ENCODE measurements at regions not wholly inside any gene's neighbourhood (a gene's known extent, or its start where the extent isn't known, plus 50 kb on each side); places are given as distances from the start of the nearest gene placed in this dataset.

DNA sequence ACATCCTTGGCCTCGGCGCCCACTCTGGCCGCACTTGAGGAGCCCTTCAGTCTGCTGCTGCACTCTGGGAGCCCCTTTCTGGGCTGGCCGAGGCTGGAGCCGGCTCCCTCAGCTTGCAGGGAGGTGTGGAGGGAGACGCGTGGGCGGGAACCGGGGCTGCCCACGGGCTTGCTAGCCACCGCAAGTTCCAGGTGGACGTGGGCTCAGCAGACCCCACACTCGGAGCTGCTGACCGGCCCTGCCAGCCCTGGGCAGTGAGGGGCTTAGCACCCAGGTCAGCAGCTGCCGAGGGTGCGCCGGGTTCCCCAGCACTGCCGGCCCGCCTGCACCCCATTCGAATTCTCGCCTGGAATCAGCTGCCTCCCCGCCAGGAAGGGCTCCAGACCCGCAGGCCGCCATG lies 1892.3 kb upstream of the PCDH7 start (continued):
- TF ChIP-seq, protein P1, sequence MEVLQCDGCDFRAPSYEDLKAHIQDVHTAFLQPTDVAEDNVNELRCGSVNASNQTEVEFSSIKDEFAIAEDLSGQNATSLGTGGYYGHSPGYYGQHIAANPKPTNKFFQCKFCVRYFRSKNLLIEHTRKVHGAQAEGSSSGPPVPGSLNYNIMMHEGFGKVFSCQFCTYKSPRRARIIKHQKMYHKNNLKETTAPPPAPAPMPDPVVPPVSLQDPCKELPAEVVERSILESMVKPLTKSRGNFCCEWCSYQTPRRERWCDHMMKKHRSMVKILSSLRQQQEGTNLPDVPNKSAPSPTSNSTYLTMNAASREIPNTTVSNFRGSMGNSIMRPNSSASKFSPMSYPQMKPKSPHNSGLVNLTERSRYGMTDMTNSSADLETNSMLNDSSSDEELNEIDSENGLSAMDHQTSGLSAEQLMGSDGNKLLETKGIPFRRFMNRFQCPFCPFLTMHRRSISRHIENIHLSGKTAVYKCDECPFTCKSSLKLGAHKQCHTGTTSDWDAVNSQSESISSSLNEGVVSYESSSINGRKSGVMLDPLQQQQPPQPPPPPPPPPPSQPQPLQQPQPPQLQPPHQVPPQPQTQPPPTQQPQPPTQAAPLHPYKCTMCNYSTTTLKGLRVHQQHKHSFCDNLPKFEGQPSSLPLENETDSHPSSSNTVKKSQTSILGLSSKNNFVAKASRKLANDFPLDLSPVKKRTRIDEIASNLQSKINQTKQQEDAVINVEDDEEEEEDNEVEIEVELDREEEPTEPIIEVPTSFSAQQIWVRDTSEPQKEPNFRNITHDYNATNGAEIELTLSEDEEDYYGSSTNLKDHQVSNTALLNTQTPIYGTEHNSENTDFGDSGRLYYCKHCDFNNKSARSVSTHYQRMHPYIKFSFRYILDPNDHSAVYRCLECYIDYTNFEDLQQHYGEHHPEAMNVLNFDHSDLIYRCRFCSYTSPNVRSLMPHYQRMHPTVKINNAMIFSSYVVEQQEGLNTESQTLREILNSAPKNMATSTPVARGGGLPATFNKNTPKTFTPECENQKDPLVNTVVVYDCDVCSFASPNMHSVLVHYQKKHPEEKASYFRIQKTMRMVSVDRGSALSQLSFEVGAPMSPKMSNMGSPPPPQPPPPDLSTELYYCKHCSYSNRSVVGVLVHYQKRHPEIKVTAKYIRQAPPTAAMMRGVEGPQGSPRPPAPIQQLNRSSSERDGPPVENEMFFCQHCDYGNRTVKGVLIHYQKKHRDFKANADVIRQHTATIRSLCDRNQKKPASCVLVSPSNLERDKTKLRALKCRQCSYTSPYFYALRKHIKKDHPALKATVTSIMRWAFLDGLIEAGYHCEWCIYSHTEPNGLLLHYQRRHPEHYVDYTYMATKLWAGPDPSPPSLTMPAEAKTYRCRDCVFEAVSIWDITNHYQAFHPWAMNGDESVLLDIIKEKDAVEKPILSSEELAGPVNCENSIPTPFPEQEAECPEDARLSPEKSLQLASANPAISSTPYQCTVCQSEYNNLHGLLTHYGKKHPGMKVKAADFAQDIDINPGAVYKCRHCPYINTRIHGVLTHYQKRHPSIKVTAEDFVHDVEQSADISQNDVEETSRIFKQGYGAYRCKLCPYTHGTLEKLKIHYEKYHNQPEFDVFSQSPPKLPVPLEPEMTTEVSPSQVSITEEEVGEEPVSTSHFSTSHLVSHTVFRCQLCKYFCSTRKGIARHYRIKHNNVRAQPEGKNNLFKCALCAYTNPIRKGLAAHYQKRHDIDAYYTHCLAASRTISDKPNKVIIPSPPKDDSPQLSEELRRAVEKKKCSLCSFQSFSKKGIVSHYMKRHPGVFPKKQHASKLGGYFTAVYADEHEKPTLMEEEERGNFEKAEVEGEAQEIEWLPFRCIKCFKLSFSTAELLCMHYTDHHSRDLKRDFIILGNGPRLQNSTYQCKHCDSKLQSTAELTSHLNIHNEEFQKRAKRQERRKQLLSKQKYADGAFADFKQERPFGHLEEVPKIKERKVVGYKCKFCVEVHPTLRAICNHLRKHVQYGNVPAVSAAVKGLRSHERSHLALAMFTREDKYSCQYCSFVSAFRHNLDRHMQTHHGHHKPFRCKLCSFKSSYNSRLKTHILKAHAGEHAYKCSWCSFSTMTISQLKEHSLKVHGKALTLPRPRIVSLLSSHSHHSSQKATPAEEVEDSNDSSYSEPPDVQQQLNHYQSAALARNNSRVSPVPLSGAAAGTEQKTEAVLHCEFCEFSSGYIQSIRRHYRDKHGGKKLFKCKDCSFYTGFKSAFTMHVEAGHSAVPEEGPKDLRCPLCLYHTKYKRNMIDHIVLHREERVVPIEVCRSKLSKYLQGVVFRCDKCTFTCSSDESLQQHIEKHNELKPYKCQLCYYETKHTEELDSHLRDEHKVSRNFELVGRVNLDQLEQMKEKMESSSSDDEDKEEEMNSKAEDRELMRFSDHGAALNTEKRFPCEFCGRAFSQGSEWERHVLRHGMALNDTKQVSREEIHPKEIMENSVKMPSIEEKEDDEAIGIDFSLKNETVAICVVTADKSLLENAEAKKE (CRISPR knock-in tag; IDR thresholded peaks at IDR 0.05): no peak

- TF ChIP-seq ZNF114 (CRISPR knock-in tag; IDR thresholded peaks at IDR 0.05): no peak
- no peak for TF ChIP-seq ETS1 (IDR thresholded peaks at IDR 0.05)
- no peak for TF ChIP-seq STAT1 (IDR thresholded peaks at IDR 0.05; ENCODE audit: unreplicated experiment)
- TF ChIP-seq JUNB (IDR thresholded peaks at IDR 0.05; ENCODE audit: unreplicated experiment): no peak
- H3K36me3 ChIP-seq (ENCODE audit: insufficient read depth): no peaks in the 10 kb centered on the region
- no peaks in the 10 kb centered on the region for H3K27me3 ChIP-seq (ENCODE audit: insufficient read depth)
- H2AFZ ChIP-seq: no peak overlapping the region
- H3K4me1 Mint-ChIP-seq: peaks cover 2% of the 10 kb centered on the region; the same call in 2 of the 3 replicates
- no peaks in the 10 kb centered on the region for H4K20me1 ChIP-seq (replicated peaks; ENCODE audit: insufficient read depth)
- H3K4me2 ChIP-seq: no peak overlapping the region
- no peak overlapping the region for H3K4me3 ChIP-seq
- no peaks in the 10 kb centered on the region for H3K4me1 ChIP-seq (ENCODE audit: insufficient read depth)
- H3K79me2 ChIP-seq (replicated peaks; ENCODE audit: insufficient read depth): no peaks in the 10 kb centered on the region
- ATAC-seq: no peak
- peaks cover 9% of the 10 kb centered on the region for H3K9me3 Mint-ChIP-seq
- H3K36me3 Mint-ChIP-seq (ENCODE audit: low read depth): peaks cover 9% of the 10 kb centered on the region; the same call in 2 of the 3 replicates
- H3F3A ChIP-seq (replicated peaks; ENCODE audit: low read depth): no peaks in the 10 kb centered on the region
- no peak overlapping the region for H3K4me3 Mint-ChIP-seq
- DNase-seq (ENCODE audit: low spot score): no peak
- H3K27ac Mint-ChIP-seq: no peak overlapping the region; the same call in 1 of the 2 replicates
- H3K9me2 ChIP-seq (ENCODE audit: insufficient read depth): no peaks in the 10 kb centered on the region
- no peaks in the 10 kb centered on the region for H3K27me3 Mint-ChIP-seq (ENCODE audit: insufficient read depth, low read depth, poor library complexity)
- H3K27ac ChIP-seq (ENCODE audit: low read depth): no peak overlapping the region
Measured at GRCh38 chr4:28831867-28832266, 1888.3 kb upstream of the PCDH7 start.
